NCI-H748 (cell line): ENCODE measurements at regions not wholly inside any gene's neighbourhood (a gene's known extent, or its start where the extent isn't known, plus 50 kb on each side); places are given as distances from the start of the nearest gene placed in this dataset.

Experiments used
- DNase-seq: peaks from one replicate; lab custom pipeline; 2025; ENCODE audit not compliant: unreplicated experiment; lab: John Stamatoyannopoulos, UW

DNA sequence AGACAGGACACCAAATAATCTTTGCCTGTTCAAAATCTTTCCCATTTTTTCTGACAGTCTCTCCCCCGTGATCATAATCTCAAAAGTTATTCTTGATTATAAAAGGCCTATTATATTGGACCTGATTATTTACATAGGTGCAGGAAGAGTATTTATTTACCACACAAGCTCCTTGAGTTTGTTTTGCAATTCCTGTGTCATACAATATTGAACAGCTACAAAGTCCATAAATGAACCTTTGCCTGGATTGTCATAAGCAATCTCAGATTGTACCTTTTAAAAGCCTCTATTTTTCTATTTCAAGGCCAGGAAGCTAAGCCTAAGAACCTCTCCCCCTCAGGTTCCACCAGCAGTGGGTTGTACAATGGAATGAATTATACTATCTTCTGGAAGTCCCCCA lies 183.9 kb upstream of the MEOX2 start:
- no peak for DNase-seq

DNA sequence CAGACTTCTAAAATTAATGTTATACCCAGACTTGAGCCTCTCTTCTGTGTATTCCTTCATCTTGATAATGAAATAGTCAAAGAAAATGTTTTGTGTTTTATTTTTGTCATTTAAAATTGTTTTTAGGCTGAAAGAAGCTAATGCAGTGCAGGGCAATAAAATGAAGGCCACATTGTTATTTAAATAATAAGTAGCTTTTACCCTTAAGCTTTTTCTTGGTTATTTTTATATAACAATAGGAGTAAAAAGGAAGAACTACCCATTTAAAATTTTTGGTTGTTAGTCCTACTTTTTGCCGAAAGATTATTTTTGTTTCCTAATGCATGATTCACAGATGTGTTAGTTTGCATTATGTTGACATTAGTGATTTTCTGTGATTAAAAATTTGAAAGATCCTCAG lies 181.0 kb upstream of the MEOX2 start:
- no peak for DNase-seq

DNA sequence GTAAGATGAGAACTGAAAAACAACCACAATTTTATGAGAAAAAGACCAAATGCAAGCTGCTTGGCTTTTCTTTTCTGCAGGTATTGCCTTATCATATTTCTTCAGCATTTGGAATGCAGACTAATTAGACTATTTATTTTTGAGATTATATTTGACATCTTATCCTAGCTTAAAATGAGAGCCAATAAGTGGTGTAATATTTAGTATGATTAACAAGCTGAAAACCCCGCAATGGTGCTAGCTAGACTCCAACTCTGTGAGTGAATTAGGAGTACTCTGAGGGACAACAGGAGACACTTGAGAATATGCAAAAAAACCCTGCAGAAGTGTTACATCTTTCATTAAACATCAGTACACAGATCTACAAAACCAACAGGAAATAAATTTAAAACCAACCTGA lies 180.3 kb upstream of the MEOX2 start:
- DNase-seq, result no peak

DNA sequence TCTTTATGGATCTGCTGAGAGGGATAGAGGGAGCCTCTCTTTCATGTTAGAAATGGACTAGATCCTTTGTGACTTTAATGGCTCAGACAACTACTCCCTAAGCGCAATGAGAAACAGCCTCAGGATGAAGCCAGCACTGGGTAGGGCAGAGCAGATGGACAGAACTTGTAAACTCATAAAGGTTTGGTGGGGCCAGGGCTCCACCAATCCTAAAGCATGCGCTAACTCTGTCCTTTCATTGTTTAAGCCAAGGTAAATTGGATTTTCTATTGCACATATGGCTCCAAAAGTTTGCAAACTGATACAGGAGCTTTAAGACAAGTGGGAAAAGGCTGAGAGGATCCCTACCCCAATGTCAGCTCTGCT lies 178.1 kb upstream of the MEOX2 start:
- no peak for DNase-seq

DNA sequence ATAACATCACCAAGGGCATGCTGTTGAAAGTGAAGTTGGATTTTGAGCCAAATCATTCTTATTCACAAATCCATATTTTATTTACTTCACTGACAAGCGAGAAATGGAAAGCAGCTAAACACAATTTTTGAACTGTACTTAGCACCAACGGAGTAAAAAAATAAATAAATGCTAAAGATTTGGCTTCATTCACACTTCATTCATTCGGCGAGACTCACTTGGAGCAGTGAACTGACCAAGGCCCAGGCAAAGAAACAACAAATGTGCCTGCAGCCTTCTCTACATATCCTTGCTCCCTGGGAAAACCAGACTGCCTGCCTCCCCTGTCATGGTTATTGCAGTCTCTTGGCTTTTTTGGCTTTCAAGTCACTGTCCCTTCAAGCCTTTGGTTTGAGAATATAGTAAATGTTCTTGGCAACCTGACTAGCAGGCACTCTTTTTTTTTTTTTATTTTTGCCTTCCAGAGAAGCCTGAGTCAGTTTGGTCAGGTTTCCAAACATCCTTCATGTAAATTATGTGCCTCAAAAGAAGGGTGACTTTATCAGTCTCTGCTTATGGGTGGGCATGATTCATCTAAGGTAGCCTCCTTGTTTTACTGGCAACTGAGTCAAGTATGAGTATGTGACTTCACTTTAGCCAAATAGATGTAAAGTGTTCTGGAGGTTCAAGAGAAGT lies 177.6 kb upstream of the MEOX2 start:
- DNase-seq, result no peak

DNA sequence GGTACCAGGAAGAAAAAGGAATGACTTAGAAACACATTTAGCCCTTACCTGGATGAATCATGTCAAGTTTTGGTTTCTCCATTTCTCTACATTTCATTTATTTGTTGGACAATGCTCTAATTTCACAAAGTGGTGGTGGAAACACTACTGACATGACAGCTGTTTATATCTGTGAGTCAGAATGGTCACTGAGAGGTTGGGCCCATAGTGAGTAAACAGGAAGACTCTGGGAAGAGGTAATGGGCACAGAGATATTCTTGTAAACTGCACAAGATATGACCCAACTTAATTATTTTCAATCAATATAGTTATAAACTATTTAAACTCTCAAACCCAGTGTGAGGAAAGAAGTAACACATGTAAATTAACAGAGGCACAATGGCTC lies 176.3 kb upstream of the MEOX2 start:
- no peak for DNase-seq

DNA sequence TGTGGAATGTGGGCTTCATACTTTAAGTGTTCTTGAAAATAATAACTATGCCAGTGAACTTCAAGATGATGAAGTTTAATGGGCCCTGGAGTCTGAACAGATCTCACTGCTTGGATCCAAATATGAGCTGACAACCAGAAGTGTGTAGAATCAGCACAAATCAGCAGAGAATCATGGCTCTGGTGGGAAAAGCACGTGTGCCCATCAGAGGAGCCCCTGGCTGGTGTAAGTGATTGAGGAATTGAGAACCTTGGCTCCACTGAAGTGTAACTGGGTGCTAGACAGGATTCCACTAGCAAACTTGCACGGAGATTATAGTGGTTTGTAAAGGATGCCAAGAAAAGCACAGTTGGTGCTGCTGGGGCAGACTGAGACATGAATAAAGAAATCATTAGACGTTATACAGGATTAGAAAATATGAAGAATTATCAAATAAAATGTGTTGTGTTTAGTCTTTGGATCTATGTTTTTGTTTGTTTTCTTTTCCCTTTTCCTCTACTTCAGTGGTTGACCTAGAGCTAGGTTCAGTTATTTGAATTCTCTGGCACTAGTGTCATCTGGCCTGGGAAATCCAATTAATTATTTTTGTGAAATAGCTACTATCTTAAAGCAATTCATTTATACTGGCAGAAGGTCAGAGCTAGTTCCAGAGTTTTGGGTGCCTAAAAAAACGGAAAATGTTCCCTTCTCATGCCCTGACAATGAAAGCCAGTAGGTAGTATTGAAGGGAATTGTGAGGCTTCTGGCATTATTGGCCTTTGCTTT lies 175.7 kb upstream of the MEOX2 start:
- DNase-seq, result no peak

DNA sequence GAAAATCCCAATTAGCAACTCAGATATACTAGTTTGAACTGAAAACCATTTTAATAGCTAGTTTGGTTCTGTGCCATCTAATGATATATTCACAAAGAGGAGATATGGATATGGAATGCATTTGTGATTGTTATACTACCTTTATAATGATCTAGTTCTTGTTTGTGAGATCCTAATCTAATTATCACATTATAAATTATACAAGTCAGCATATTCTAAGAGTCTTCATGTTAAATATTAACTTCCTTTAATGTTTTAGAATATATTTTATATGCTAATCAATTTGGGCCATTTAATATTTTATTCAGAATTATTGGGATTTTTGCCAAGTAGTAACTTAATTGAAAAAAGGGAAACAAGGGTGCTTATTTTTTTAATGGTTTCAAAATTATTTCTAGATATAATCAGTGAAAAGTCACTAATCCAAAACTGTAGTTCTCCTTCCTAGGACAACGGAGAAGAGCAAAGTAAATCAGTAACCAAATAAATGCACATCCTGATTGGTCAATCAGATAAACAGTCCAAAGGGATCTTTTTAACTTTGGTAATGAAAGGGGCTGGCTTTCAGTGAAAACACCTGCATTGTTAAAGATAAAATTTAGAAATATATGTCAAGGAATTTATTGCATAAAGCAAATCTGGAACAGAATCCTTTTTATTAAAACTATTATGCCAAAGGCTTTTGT lies 173.9 kb upstream of the MEOX2 start:
- DNase-seq, result no peak

DNA sequence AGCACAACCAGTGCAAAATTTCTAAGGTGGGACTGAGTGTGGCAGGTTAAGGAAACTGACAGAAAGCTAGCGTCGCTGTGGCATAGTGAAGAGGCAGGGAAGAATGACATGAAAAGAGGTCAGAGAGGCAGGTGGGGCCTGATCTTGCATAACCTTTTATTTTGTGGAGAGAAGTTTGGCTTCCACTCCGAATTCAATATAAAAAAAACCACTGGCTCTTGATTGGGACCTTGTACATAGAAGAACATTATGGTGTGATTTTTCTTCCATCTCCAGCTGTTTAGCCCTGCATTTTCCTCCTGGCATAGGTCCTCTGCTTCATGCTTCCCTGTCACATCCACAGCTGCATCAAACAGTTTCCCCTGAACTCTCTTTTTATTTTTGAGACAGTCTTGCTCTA lies 170.5 kb upstream of the MEOX2 start:
- DNase-seq, result no peak

DNA sequence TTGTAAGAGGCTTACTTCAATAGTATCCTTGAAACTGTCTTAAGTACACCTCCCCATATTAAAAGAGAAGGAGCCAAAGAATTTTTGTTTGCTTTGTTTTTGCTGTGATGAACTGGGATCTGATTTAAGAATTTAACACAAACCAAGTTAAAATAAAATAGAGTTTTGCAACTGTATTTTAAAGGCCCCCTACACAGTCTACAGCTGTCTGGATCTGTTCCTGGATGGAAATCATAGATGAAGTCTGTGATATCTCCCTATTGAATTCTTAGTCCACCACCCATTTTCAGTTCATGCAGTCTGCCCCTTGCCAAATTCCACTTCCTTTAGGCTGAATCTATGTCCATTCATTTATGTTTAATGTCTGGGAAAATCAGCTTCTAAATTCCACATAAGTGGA lies 169.8 kb upstream of the MEOX2 start:
- DNase-seq, result no peak

DNA sequence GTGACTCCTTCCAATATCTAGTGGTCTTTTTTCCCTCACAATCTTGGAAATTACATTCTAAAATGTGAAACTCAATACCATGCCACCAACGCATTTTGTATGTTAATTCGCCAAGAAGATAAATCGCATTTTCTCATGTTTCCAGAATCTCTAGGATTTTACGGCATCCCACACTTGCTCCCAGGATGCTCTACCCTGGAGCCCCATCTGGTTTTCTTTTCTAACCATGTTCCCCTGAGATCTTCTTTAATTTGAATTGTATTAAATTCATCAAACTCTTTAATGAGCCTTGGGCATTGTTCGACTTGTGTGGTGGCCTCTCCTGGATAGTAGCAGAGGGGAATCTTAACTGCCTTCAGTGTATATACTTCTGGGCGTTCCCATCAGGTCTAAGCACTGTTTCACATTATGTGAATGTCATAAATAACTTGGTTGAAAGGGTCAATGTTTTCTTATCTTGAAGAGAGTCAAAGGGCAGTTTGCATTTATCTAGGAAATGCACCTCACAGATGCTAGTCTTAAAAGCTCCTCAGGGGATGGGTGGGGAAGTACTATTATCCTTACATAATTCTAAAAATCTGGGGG lies 169.1 kb upstream of the MEOX2 start:
- DNase-seq, result no peak

DNA sequence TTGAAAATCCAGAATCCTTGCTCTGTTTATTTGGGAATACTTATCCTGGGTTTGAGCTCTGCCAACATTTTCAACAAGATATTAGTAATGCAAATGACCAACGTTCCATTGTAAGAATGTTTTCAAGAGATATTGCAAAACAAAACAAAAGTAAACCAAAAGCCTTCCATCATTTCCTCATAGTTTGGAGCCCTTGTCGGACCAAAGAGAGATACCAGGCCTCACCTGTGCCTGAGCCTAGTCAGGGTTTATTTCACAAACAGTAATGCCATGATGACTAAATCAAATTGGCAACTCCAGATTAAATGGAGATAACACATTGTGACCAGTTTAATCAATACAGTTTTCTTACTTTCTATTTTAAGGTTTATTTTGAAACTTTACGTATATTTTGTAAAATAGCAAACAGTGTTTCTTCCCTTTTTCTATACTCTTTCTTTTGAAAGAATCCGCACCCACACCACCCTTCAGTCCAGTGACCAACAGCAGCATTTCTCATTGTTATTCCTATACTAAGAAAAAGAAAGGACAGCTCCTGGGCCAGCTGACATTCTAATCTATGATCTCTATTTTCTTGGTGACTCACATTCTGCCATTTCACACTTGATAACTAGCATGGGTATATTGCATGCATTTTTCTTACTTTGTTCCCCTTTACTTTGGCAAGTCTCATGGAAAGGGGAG lies 168.5 kb upstream of the MEOX2 start:
- no peak for DNase-seq

DNA sequence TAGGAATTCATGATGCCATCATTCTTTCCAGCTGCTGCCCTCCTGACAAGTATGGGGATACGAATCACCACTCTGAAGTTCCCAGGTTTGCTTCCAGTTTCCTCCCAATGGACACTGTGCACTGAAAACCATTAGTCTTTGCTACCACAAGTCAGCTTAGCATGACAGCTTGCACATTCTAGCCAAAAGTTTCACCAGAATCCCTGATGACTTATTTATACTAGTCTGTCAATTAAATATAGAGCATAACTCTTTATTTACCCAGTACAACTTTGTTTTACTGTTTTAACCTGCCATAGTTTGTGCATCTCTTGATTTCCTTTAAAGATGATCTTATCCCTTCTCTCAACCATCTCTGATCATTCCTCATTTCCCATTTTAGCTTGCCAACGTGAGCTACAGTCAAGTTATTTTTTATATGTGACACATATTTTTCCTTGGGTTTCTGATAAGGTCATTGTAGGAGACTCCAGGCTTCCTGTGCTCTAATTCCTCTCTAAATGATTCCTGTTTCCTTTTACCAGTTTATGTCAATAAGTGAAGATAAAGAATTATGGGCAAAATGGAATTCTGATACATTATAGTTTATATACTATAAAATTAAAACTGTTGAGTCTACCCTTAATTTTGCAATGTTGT lies 167.5 kb upstream of the MEOX2 start:
- DNase-seq, result no peak

DNA sequence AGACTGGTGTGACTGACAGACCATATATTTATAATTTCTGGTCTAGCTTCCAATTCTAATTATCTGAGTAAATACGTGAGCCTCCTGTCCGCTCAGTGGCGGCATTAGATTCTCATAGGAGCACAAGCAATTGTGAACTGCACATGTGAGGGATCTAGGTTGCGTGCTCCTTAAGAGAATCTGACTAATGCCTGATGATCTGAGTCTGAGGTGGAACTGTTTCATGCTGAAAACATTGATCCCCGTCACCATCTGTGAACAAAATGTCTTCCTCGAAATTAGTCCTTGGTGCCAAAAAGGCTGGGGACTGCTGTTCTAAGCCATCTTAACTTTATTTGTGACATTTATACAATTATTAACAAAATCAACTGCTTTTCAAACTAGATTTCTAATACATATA lies 164.7 kb upstream of the MEOX2 start:
- DNase-seq, result no peak

DNA sequence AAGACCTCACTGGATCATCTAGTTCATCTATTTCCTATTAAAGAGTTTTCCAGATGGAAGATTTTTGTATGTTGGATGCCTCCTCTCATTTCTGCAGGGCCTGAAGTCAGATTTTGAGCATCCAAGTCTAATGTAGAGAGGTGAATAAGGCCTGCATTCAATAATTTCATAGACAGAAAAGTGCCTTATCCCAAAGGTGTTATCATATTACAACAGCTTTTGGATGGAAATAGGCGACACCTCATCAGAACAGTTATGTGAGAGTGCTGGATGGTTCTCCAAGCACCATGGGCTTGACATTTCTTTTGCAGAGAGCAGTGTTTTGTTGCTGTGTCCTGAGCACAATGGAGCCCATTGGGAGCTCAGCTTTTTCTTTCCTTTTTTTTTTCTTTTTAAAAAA lies 162.4 kb upstream of the MEOX2 start:
- no peak for DNase-seq

DNA sequence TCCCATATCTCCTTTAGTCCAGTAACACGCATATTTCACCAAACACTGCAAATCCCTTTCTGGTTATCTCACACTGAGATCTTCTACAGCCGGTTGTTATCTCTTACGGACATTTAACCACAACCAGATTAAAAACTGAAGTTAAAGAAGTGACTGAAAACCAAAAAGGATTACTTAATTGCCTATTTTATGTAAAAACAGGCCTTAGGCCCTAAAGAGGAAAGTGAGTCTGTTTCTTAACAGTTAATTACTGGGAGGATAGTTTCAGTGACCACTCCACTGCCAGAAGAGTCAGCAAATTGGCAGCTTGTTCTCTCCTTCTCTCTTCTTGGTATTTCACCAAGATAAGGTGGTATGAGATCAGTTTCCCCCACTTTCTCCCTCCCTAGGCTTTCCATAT lies 161.9 kb upstream of the MEOX2 start:
- DNase-seq, result no peak

DNA sequence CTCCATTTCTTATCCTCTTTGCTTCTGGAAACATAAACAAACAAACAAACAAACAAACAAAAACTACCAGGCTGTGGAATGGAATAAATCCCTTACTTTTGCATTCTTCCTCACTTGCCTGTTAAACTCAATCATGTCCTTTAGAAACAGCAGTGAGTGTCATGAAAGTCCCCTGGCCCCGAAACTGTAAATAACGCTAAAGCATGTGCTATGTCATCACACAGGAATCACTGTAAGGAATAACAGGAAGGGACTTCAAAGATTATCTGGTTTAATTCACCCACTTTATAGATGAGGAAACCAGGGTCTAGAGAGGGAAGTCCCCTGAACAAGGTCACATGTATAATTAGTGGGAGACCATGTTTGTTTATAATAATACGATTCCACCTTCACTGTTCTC lies 159.4 kb upstream of the MEOX2 start:
- DNase-seq, result peak; percentile 83

DNA sequence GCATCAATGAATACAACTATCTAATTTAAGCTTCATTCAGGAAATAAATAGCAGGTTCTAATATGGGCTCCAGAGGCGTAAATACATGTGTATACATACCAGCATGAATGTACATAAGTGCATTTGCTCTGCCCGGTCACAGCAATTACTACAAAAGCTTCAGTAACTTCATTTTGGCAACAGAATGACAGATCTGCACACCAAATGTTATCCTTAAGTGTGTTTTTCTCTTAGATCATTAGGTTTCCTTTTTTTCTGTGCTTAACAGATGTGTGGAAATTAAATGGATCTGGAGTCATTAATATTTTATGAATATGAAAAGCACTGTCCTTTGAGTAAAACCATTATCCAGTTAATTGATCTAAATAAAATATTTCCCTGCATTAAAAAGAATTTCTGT lies 159.0 kb upstream of the MEOX2 start:
- DNase-seq, result peak; percentile 90

DNA sequence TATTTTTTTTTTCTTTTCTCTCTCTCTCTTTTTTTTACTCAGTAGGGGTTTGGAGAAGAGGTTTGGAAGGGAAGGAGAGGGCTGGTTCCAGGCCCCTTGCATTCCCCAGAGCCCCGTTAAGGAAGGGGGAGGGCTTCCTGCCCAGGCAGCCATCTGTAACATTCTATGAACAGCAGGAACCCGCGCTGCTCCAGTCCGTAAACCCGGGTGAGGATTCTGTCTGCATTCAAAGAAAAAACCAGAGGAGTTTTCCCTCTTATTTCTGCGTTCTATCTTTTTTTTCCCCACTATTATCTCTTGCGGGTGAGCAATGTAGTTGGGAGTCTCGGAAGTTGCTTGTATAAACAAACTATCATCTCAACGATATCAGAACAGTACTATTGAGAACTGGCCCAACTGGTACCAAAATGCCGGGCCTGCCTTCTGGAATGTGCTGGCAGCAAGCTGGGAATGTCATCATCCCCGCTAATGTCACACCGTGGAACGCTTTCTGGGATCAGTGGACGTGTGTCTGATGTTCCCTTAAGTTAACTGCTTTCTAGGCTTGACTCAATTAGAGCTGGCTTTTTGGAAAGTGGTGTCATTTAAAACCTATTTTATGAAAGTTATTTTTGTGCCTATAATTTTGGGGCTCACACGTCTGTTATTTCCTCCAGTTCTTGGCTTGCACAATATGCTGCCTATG lies 153.1 kb upstream of the MEOX2 start:
- no peak for DNase-seq

DNA sequence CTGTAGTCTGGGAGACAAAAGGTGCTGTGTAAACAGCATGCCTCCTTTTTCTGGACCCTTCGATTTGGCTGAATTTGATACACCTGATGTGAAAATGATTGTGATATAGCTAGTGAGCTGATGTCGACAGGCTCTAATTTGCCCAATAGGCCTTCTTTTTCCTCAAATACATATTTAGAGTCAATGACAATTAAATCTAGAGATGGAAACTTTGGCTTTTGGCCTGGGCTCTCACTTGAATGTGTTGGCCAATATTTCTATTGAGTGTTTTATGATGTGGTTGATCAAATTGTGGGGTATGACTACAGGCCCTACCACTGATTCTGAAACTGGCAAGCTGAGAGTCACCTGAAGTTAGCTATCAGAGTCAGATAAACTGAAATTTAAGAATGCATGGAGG lies 151.8 kb upstream of the MEOX2 start:
- no peak for DNase-seq
